GM12891 (cell line): ENCODE measurements at regions not wholly inside any gene's neighbourhood (a gene's known extent, or its start where the extent isn't known, plus 50 kb on each side); places are given as distances from the start of the nearest gene placed in this dataset.

Experiments
- PAX5 ChIP-seq: IDR thresholded peaks from 2 replicates; pipeline ENCODE4 v1.6.1; 2011; ENCODE audit warnings: low read length, moderate library complexity, mild to moderate bottlenecking; ENCODE audit not compliant: insufficient read depth, severe bottlenecking
- POLR2A ChIP-seq: IDR thresholded peaks from 2 replicates; pipeline ENCODE4 v1.6.1; 2011; ENCODE audit warnings: low read depth, low read length, control low read depth
- POLR2AphosphoS5 ChIP-seq: IDR thresholded peaks from 2 replicates; pipeline ENCODE4 v1.6.1; 2011; ENCODE audit warnings: low read depth, low read length, control low read depth
- POU2F2 ChIP-seq: IDR thresholded peaks from 2 replicates; pipeline ENCODE4 v1.6.1; 2011; ENCODE audit warnings: low read depth, mild to moderate bottlenecking, control low read depth, low read length, moderate library complexity
- SPI1 ChIP-seq: IDR thresholded peaks from 2 replicates; pipeline ENCODE4 v1.6.1; 2011; ENCODE audit warnings: low read depth, low read length, control low read depth
- TAF1 ChIP-seq: IDR thresholded peaks from 2 replicates; pipeline ENCODE4 v1.6.1; 2011; ENCODE audit warnings: low read depth, low read length, control low read depth

DNA sequence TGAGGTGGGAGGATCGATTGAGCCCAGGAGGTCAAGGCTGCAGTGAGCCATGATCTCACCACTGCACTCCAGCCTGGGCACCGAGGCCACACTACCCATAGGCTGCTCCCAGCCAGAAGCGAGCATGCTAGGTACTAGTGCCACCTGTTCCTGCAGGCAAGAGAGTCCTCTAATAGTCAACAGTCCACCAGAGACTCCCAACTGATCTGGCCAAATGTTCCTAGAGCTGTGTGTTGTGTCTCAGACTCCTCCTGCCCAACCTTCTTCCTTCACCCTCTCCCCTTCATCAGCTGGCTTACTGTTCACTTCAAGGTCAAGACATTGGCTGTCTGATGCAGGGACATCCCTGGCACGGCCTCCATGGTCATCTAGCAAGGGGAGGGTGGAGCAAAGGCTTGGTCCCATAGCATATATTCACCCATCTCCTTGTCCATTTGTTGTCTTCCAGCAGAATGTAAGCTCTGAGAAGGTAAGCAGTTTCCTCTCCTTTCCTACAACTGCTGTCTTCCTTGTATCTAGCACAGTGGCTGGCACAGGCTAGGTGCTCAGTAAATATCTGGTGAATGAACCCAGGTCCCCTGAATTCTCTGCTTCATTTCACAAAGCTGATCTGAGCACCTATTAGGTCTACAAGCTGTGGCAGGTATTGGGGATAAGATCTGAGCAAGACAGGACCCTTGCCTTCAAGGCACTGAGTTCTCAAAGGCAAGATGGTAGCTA, 126.2 kb upstream of the SERPIND1 start:
- TF ChIP-seq POLR2A (no peak), POLR2AphosphoS5 (no peak), TAF1 (no peak), SPI1 (no peak), PAX5 (no peak), POU2F2 (no peak)
